HCT116 (cell line): ENCODE measurements at regions not wholly inside any gene's neighbourhood (a gene's known extent, or its start where the extent isn't known, plus 50 kb on each side); places are given as distances from the start of the nearest gene placed in this dataset.

Experiments
- EZH2 ChIP-seq: fragments of 200-600 bp; sonication (generic); IDR thresholded peaks from 2 replicates; pipeline ENCODE4 v1.6.1; 2017; ENCODE audit warnings: antibody characterized with exemption, mixed run types
- TF ChIP-seq, protein P1 (sequence below), 3 experiments: fragments of 200-600 bp in 1 of 3; sonication (generic) in 1 of 3; IDR thresholded peaks in 2 of 3; conservative IDR thresholded peaks in 1 of 3; 2 replicates each; pipeline ENCODE4 v1.5.1; 2012 to 2017; ENCODE audit warnings: low read depth in 2 of 3, low read length in 2 of 3, antibody characterized with exemption in 1 of 3, borderline replicate concordance in 1 of 3, control low read depth in 1 of 3, mild to moderate bottlenecking in 1 of 3, mixed read lengths in 1 of 3, mixed run types in 1 of 3, moderate library complexity in 1 of 3; ENCODE audit not compliant: insufficient read depth in 1 of 3

DNA sequence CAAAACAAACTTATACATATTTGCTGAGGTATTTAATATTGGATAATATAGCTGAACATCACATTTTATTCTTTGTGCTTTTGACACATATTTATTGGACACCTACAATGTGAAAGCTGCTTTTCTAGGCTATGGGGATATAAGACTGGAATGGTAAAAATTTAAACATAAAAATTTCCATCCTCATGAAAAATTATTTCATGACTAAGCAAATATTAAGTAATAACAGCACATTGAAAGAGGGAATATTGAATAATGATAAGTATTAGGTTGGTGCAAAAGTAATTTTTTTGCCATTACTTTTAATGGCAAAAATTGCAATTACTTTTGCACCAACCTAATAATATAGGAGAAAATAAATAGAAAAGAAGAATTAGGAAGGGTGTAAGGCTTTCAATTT, 972.5 kb upstream of the CDH8 start:
- TF ChIP-seq, protein P1, sequence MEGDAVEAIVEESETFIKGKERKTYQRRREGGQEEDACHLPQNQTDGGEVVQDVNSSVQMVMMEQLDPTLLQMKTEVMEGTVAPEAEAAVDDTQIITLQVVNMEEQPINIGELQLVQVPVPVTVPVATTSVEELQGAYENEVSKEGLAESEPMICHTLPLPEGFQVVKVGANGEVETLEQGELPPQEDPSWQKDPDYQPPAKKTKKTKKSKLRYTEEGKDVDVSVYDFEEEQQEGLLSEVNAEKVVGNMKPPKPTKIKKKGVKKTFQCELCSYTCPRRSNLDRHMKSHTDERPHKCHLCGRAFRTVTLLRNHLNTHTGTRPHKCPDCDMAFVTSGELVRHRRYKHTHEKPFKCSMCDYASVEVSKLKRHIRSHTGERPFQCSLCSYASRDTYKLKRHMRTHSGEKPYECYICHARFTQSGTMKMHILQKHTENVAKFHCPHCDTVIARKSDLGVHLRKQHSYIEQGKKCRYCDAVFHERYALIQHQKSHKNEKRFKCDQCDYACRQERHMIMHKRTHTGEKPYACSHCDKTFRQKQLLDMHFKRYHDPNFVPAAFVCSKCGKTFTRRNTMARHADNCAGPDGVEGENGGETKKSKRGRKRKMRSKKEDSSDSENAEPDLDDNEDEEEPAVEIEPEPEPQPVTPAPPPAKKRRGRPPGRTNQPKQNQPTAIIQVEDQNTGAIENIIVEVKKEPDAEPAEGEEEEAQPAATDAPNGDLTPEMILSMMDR (IDR thresholded peaks at IDR 0.05 in 2 of 3, conservative IDR thresholded peaks at IDR 0.05 in 1 of 3; ENCODE audit: borderline replicate concordance in 1 of 3, insufficient read depth in 1 of 3, low read depth in 2 of 3, low read length in 2 of 3), result no peak
- TF ChIP-seq EZH2, result no peak
